PC-3 (cell line): ENCODE measurements at regions not wholly inside any gene's neighbourhood (a gene's known extent, or its start where the extent isn't known, plus 50 kb on each side); places are given as distances from the start of the nearest gene placed in this dataset.

Experiments
- ATAC-seq: fragments of 200-7000 bp; cut with Tn5 transposase; 2 replicates; pipeline ENCODE4 v1.9.1; 2020; ENCODE audit warnings: mild to moderate bottlenecking, moderate library complexity
- BruUV-seq: library from RNA; stranded (reverse); fragments of 400-500 nt; replicated peaks from 2 replicates; lab custom pipeline; 2021; lab: Mats Ljungman, UMichigan
- CTCF ChIA-PET: fragments of 300-600 bp; sonication (Branson Sonifier 250); formaldehyde crosslinking; loops from one replicate; lab custom pipeline; 2022; ENCODE audit warnings: antibody characterized with exemption; lab: Charles Lee
- POLR2A ChIA-PET: fragments of 300-600 bp; sonication (Branson Sonifier 250); formaldehyde crosslinking; loops from one replicate; lab custom pipeline; 2022; ENCODE audit warnings: antibody characterized with exemption; ENCODE audit not compliant: unreplicated experiment; lab: Charles Lee
- DNase-seq: peaks from one replicate; pipeline ENCODE4 v3.0.0-alpha.2; 2015
- H2AFZ ChIP-seq: fragments of 300-600 bp; sonication (generic); 2 replicates; pipeline ENCODE4 v1.6.0; 2016; ENCODE audit warnings: antibody characterized with exemption, low read length
- H3F3A ChIP-seq: fragments of 300-600 bp; sonication (generic); one replicate; pipeline ENCODE4 v1.6.0; 2017; ENCODE audit warnings: antibody characterized with exemption, low read length, control low read depth, mild to moderate bottlenecking; ENCODE audit not compliant: unreplicated experiment
- H3K27ac ChIP-seq: fragments of 300-600 bp; sonication (generic); 2 replicates; pipeline ENCODE4 v1.5.1; 2016; ENCODE audit warnings: mild to moderate bottlenecking, low read length
- H3K27me3 ChIP-seq: fragments of 300-600 bp; sonication (generic); 2 replicates; pipeline ENCODE4 v1.6.1; 2016; ENCODE audit warnings: low read length, mixed read lengths
- H3K36me3 ChIP-seq: fragments of 300-600 bp; sonication (generic); 2 replicates; pipeline ENCODE4 v1.6.1; 2016; ENCODE audit warnings: low read depth, mixed run types, low read length, mixed read lengths
- H3K4me1 ChIP-seq: fragments of 300-600 bp; sonication (generic); 2 replicates; pipeline ENCODE4 v1.5.1; 2016; ENCODE audit warnings: low read length; ENCODE audit not compliant: insufficient read depth
- H3K4me2 ChIP-seq: fragments of 300-600 bp; sonication (generic); 2 replicates; pipeline ENCODE4 v1.6.0; 2016; ENCODE audit warnings: low read length
- H3K4me3 ChIP-seq: fragments of 300-600 bp; sonication (generic); 2 replicates; pipeline ENCODE4 v1.5.1; 2016; ENCODE audit warnings: mild to moderate bottlenecking, low read length, mixed read lengths
- H3K79me2 ChIP-seq: fragments of 300-600 bp; sonication (generic); 2 replicates; pipeline ENCODE4 v1.6.1; 2017; ENCODE audit warnings: low read length, mixed read lengths
- H3K9ac ChIP-seq: fragments of 300-600 bp; sonication (generic); 2 replicates; pipeline ENCODE4 v1.6.0; 2016; ENCODE audit warnings: mild to moderate bottlenecking, low read length
- H3K9me2 ChIP-seq: fragments of 300-600 bp; sonication (generic); replicated peaks from 2 replicates; pipeline ENCODE4 v1.6.1; 2016; ENCODE audit warnings: mixed run types, low read length, mixed read lengths
- H3K9me3 ChIP-seq: fragments of 300-600 bp; sonication (generic); 2 replicates; pipeline ENCODE4 v1.6.1; 2016; ENCODE audit warnings: low read length, mixed read lengths
- H4K20me1 ChIP-seq: fragments of 300-600 bp; sonication (generic); 2 replicates; pipeline ENCODE4 v1.6.1; 2016; ENCODE audit warnings: low read length, mixed read lengths
- CTCF ChIP-seq: fragments of 300-600 bp; sonication (generic); conservative IDR thresholded peaks from 2 replicates; pipeline ENCODE4 v1.5.1; 2017; ENCODE audit warnings: antibody characterized with exemption, low read depth, mild to moderate bottlenecking, low read length
- EZH2 ChIP-seq: fragments of 300-600 bp; sonication (generic); IDR thresholded peaks from one replicate; pipeline ENCODE4 v1.6.1; 2017; ENCODE audit warnings: antibody characterized with exemption, mild to moderate bottlenecking, low read length; ENCODE audit not compliant: unreplicated experiment
- EZH2phosphoT487 ChIP-seq: fragments of 300-600 bp; sonication (generic); IDR thresholded peaks from 2 replicates; pipeline ENCODE4 v1.6.1; 2018; ENCODE audit warnings: mild to moderate bottlenecking, antibody characterized with exemption, low read length, borderline replicate concordance
- intact Hi-C: fragments of 100-400 bp; cut with micrococcal nuclease; formaldehyde crosslinking; loops from 2 replicates; pipeline ENCODE4 v1.9.0; 2023

GRCh38 chr3:193929373-193929772 lies 206.6 kb upstream of the HES1 start:
- H3K4me2 ChIP-seq = peak overlapping the region; percentile 47
- TF ChIP-seq EZH2phosphoT487 (no peak), EZH2 (no peak), CTCF (no peak)
- 0 out of 2 replicates have a peak, but pooled peaks have one; percentile 2 for ATAC-seq
- H3K36me3 ChIP-seq = no peaks in the 10 kb centered on the region
- no peak overlapping the region for H3K4me3 ChIP-seq
- peaks cover 28% of the 10 kb centered on the region for H3K4me1 ChIP-seq
- H3F3A ChIP-seq = no peaks in the 10 kb centered on the region
- no peaks in the 10 kb centered on the region for H4K20me1 ChIP-seq
- H3K9me3 ChIP-seq = no peaks in the 10 kb centered on the region
- H3K79me2 ChIP-seq = no peaks in the 10 kb centered on the region
- no peak for DNase-seq
- peak overlapping the region; percentile 32; the same call in 1 of the 2 replicates for H3K9ac ChIP-seq
- H2AFZ ChIP-seq = no peak overlapping the region
- H3K9me2 ChIP-seq = no peaks in the 10 kb centered on the region
- H3K27me3 ChIP-seq = no peaks in the 10 kb centered on the region
- BruUV-seq = no TSS peak
- CTCF ChIA-PET = interaction anchor here (0.9 kb wide), 1 partner anchor 148 kb away, joined by 6 read pairs; no protein-coding TSS in a partner anchor
- H3K27ac ChIP-seq = peak overlapping the region; percentile 88
- POLR2A ChIA-PET = interaction anchor here (0.5 to 1.0 kb wide), 7 partner anchors 10 to 331 kb away, joined by 3 to 21 read pairs (median 3); no protein-coding TSS in a partner anchor
- intact Hi-C loops = loop anchor here (1.0 to 5.0 kb wide), 6 partner anchors 31 to 205 kb away; no protein-coding TSS in a partner anchor

GRCh38 chr3:193929921-193930646 lies 205.9 kb upstream of the HES1 start:
- H4K20me1 ChIP-seq = no peaks in the 10 kb centered on the region
- H2AFZ ChIP-seq = no peak overlapping the region
- no peaks in the 10 kb centered on the region for H3F3A ChIP-seq
- DNase-seq (no peak), ATAC-seq (no peak)
- ChIA-PET CTCF (no interaction called here), POLR2A (no interaction called here)
- H3K36me3 ChIP-seq = no peaks in the 10 kb centered on the region
- peak overlapping the region; percentile 47; the same call in 1 of the 2 replicates for H3K4me2 ChIP-seq
- intact Hi-C loops = loop anchor here (1.0 to 5.0 kb wide), 6 partner anchors 31 to 205 kb away; no protein-coding TSS in a partner anchor
- H3K9me3 ChIP-seq = no peaks in the 10 kb centered on the region
- no peak overlapping the region for H3K4me3 ChIP-seq
- peaks cover 28% of the 10 kb centered on the region for H3K4me1 ChIP-seq
- H3K27me3 ChIP-seq = no peaks in the 10 kb centered on the region
- H3K79me2 ChIP-seq = no peaks in the 10 kb centered on the region
- no TSS peak for BruUV-seq
- H3K9ac ChIP-seq = no peak overlapping the region; the same call in 1 of the 2 replicates
- TF ChIP-seq EZH2 (no peak), CTCF (no peak), EZH2phosphoT487 (no peak)
- peak overlapping the region; percentile 88 for H3K27ac ChIP-seq
- no peaks in the 10 kb centered on the region for H3K9me2 ChIP-seq

- no peak overlapping the region for H2AFZ ChIP-seq
- H3K79me2 ChIP-seq = no peaks in the 10 kb centered on the region
- H3K9me2 ChIP-seq = no peaks in the 10 kb centered on the region
- H3K9me3 ChIP-seq = no peaks in the 10 kb centered on the region
- H3F3A ChIP-seq = no peaks in the 10 kb centered on the region
- no peak overlapping the region for H3K4me3 ChIP-seq
- H3K27me3 ChIP-seq = no peaks in the 10 kb centered on the region
- H3K4me1 ChIP-seq = peaks cover 28% of the 10 kb centered on the region
- H3K4me2 ChIP-seq = no peak overlapping the region
- no peaks in the 10 kb centered on the region for H3K36me3 ChIP-seq
- ChIA-PET CTCF (no interaction called here), POLR2A (no interaction called here)
- no peak overlapping the region for H3K27ac ChIP-seq
- no peaks in the 10 kb centered on the region for H4K20me1 ChIP-seq
- no peak overlapping the region for H3K9ac ChIP-seq
- ATAC-seq = no peak
- no TSS peak for BruUV-seq
- TF ChIP-seq EZH2 (no peak), CTCF (no peak), EZH2phosphoT487 (no peak)
- DNase-seq = peak; percentile 12
- intact Hi-C loops = no loop called here
Observed at GRCh38 chr3:193932136-193932535, 203.8 kb upstream of the HES1 start.
